SU-DHL-6 (cell line): ENCODE measurements at regions not wholly inside any gene's neighbourhood (a gene's known extent, or its start where the extent isn't known, plus 50 kb on each side); places are given as distances from the start of the nearest gene placed in this dataset.

Source experiments
- H2AFZ ChIP-seq: fragments of 200-600 bp; sonication (generic); 2 replicates; pipeline ENCODE4 v1.6.1; 2014; ENCODE audit warnings: low read depth, mild to moderate bottlenecking, moderate library complexity, mixed read lengths, antibody characterized with exemption, low read length; ENCODE audit not compliant: severe bottlenecking
- H3F3A ChIP-seq: fragments of 200-600 bp; shearing (Covaris generic); 2 replicates; pipeline ENCODE4 v1.6.0; 2016; ENCODE audit warnings: antibody characterized with exemption, mild to moderate bottlenecking; ENCODE audit not compliant: insufficient read depth
- H3K27ac ChIP-seq: fragments of 200-600 bp; sonication (generic); 2 replicates; pipeline ENCODE4 v1.5.1; 2016; ENCODE audit warnings: low read depth, mild to moderate bottlenecking, low read length, moderate library complexity, mixed read lengths
- H3K27me3 ChIP-seq: fragments of 200-600 bp; sonication (generic), shearing (Covaris generic); 2 replicates; pipeline ENCODE4 v1.6.0; 2014; ENCODE audit warnings: mild to moderate bottlenecking, low read length
- H3K36me3 ChIP-seq: fragments of 200-600 bp; sonication (generic); 2 replicates; pipeline ENCODE4 v1.6.1; 2014; ENCODE audit warnings: mild to moderate bottlenecking, low read length, mixed read lengths
- H3K4me2 ChIP-seq: fragments of 300-600, 200-600 bp; shearing (Covaris generic), sonication (generic); 2 replicates; pipeline ENCODE4 v1.6.0; 2014; ENCODE audit warnings: low read length, low read depth, mild to moderate bottlenecking; ENCODE audit not compliant: poor library complexity, severe bottlenecking
- H3K4me3 ChIP-seq: fragments of 200-600 bp; sonication (generic); 2 replicates; pipeline ENCODE4 v1.5.1; 2014; ENCODE audit warnings: antibody characterized with exemption, low read length, mild to moderate bottlenecking, mixed read lengths; ENCODE audit not compliant: insufficient read depth, poor library complexity, severe bottlenecking
- H3K79me2 ChIP-seq: fragments of 200-600 bp; sonication (generic); 2 replicates; pipeline ENCODE4 v1.6.1; 2014; ENCODE audit warnings: mild to moderate bottlenecking, low read length, moderate library complexity; ENCODE audit not compliant: insufficient read depth
- H3K9ac ChIP-seq: fragments of 200-600 bp; sonication (generic); 2 replicates; pipeline ENCODE4 v1.7.0; 2014; ENCODE audit warnings: mild to moderate bottlenecking, low read length
- H3K9me2 ChIP-seq: fragments of 200-600 bp; sonication (generic); replicated peaks from 2 replicates; pipeline ENCODE4 v1.6.1; 2014; ENCODE audit warnings: low read length; ENCODE audit not compliant: insufficient read depth
- H3K9me3 ChIP-seq: fragments of 200-600 bp; sonication (generic); 2 replicates; pipeline ENCODE4 v1.6.1; 2014; ENCODE audit warnings: low read length, mixed read lengths; ENCODE audit not compliant: insufficient read depth
- H4K20me1 ChIP-seq: fragments of 200-600 bp; sonication (generic); 2 replicates; pipeline ENCODE4 v1.6.1; 2014; ENCODE audit warnings: low read depth, mild to moderate bottlenecking, antibody characterized with exemption, low read length, moderate library complexity, mixed read lengths
- CTCF ChIP-seq: fragments of 200-600 bp; sonication (generic); IDR thresholded peaks from one replicate; pipeline ENCODE4 v1.5.1; 2017; ENCODE audit warnings: antibody characterized with exemption, mild to moderate bottlenecking, low read length, moderate library complexity; ENCODE audit not compliant: insufficient read depth, poor library complexity, severe bottlenecking
- EZH2phosphoT487 ChIP-seq: fragments of 200-600 bp; sonication (generic), shearing (Covaris generic); conservative IDR thresholded peaks from 2 replicates; pipeline ENCODE4 v1.6.1; 2018; ENCODE audit warnings: mild to moderate bottlenecking, antibody characterized with exemption, low read length, moderate library complexity, mixed read lengths

GRCh38 chr3:107100137-107100536 is 277.1 kb upstream of the CCDC54 start:
- no peak for TF ChIP-seq CTCF
- TF ChIP-seq EZH2phosphoT487 = no peak
- H3K9me2 ChIP-seq = no peaks in the 10 kb centered on the region
- H3K4me3 ChIP-seq = no peak overlapping the region
- no peaks in the 10 kb centered on the region for H3K9me3 ChIP-seq
- no peak overlapping the region for H2AFZ ChIP-seq
- H3K79me2 ChIP-seq = no peaks in the 10 kb centered on the region
- no peak overlapping the region for H3K9ac ChIP-seq
- H3F3A ChIP-seq = no peaks in the 10 kb centered on the region
- H3K27me3 ChIP-seq = no peaks in the 10 kb centered on the region
- H3K27ac ChIP-seq = no peak overlapping the region
- no peak overlapping the region for H3K4me2 ChIP-seq
- no peaks in the 10 kb centered on the region for H3K36me3 ChIP-seq
- no peaks in the 10 kb centered on the region for H4K20me1 ChIP-seq

GRCh38 chr3:107100573-107100972 is 276.7 kb upstream of the CCDC54 start:
- TF ChIP-seq EZH2phosphoT487 (no peak), CTCF (no peak)
- Histone ChIP-seq H3K4me3 (no peak overlapping the region), H3K79me2 (no peaks in the 10 kb centered on the region), H3K36me3 (no peaks in the 10 kb centered on the region), H4K20me1 (no peaks in the 10 kb centered on the region), H2AFZ (no peak overlapping the region), H3F3A (no peaks in the 10 kb centered on the region), H3K4me2 (no peak overlapping the region), H3K27me3 (no peaks in the 10 kb centered on the region), H3K9me3 (no peaks in the 10 kb centered on the region), H3K9ac (no peak overlapping the region), H3K27ac (no peak overlapping the region), H3K9me2 (no peaks in the 10 kb centered on the region)

- Histone ChIP-seq H3K9ac (no peak overlapping the region), H3K4me3 (no peak overlapping the region), H4K20me1 (no peaks in the 10 kb centered on the region), H2AFZ (no peak overlapping the region), H3K4me2 (no peak overlapping the region), H3K27me3 (no peaks in the 10 kb centered on the region), H3K79me2 (no peaks in the 10 kb centered on the region), H3F3A (no peaks in the 10 kb centered on the region), H3K27ac (no peak overlapping the region), H3K9me2 (no peaks in the 10 kb centered on the region), H3K36me3 (no peaks in the 10 kb centered on the region), H3K9me3 (no peaks in the 10 kb centered on the region)
- TF ChIP-seq EZH2phosphoT487 = no peak
- TF ChIP-seq CTCF = no peak
Observed at GRCh38 chr3:107103786-107104185, 273.5 kb upstream of the CCDC54 start.

- H3K9ac ChIP-seq = no peak overlapping the region
- no peaks in the 10 kb centered on the region for H3K9me2 ChIP-seq
- H4K20me1 ChIP-seq = no peaks in the 10 kb centered on the region
- no peaks in the 10 kb centered on the region for H3K9me3 ChIP-seq
- H3K4me2 ChIP-seq = no peak overlapping the region
- no peaks in the 10 kb centered on the region for H3K36me3 ChIP-seq
- H3K79me2 ChIP-seq = no peaks in the 10 kb centered on the region
- H2AFZ ChIP-seq = no peak overlapping the region
- no peaks in the 10 kb centered on the region for H3K27me3 ChIP-seq
- H3K4me3 ChIP-seq = no peak overlapping the region
- TF ChIP-seq EZH2phosphoT487 (no peak), CTCF (no peak)
- H3K27ac ChIP-seq = no peak overlapping the region
- H3F3A ChIP-seq = no peaks in the 10 kb centered on the region
Observed at GRCh38 chr3:107106316-107106715, 270.9 kb upstream of the CCDC54 start.
